Endothelial cell (in vitro differentiated cells): ENCODE measurements at regions not wholly inside any gene's neighbourhood (a gene's known extent, or its start where the extent isn't known, plus 50 kb on each side); places are given as distances from the start of the nearest gene placed in this dataset.
"Not testable (repeated sequence)": the region's sequence is repeated elsewhere in the genome, so short reads cannot be mapped to it uniquely, and the experiment has no call there.

Source experiments
- DNase-seq: peaks from one replicate; pipeline ENCODE4 v3.0.0; 2021; ENCODE audit warnings: low spot score
- H3K27ac Mint-ChIP-seq: one replicate; pipeline ENCODE4 v1.8.0; 2021; ENCODE audit warnings: mixed read lengths, inconsistent platforms; ENCODE audit not compliant: unreplicated experiment
- H3K27me3 Mint-ChIP-seq: one replicate; pipeline ENCODE4 v1.8.0; 2021; ENCODE audit warnings: mild to moderate bottlenecking, moderate library complexity, mixed read lengths, inconsistent platforms; ENCODE audit not compliant: unreplicated experiment
- H3K36me3 Mint-ChIP-seq: one replicate; pipeline ENCODE4 v1.8.0; 2021; ENCODE audit warnings: mild to moderate bottlenecking, low read depth, mixed read lengths, inconsistent platforms; ENCODE audit not compliant: unreplicated experiment
- H3K4me1 Mint-ChIP-seq: one replicate; pipeline ENCODE4 v1.8.0; 2021; ENCODE audit warnings: mild to moderate bottlenecking, mixed read lengths, inconsistent platforms; ENCODE audit not compliant: unreplicated experiment
- H3K4me3 Mint-ChIP-seq: one replicate; pipeline ENCODE4 v1.8.0; 2021; ENCODE audit warnings: mild to moderate bottlenecking, mixed read lengths, inconsistent platforms; ENCODE audit not compliant: unreplicated experiment
- H3K9me3 Mint-ChIP-seq: one replicate; pipeline ENCODE4 v1.8.0; 2021; ENCODE audit warnings: mixed read lengths, inconsistent platforms; ENCODE audit not compliant: unreplicated experiment
- CTCF ChIP-seq: fragments of 200-600 bp; sonication (generic); IDR thresholded peaks from one replicate; pipeline ENCODE4 v1.5.0; 2021; ENCODE audit warnings: antibody characterized with exemption; ENCODE audit not compliant: unreplicated experiment

DNA sequence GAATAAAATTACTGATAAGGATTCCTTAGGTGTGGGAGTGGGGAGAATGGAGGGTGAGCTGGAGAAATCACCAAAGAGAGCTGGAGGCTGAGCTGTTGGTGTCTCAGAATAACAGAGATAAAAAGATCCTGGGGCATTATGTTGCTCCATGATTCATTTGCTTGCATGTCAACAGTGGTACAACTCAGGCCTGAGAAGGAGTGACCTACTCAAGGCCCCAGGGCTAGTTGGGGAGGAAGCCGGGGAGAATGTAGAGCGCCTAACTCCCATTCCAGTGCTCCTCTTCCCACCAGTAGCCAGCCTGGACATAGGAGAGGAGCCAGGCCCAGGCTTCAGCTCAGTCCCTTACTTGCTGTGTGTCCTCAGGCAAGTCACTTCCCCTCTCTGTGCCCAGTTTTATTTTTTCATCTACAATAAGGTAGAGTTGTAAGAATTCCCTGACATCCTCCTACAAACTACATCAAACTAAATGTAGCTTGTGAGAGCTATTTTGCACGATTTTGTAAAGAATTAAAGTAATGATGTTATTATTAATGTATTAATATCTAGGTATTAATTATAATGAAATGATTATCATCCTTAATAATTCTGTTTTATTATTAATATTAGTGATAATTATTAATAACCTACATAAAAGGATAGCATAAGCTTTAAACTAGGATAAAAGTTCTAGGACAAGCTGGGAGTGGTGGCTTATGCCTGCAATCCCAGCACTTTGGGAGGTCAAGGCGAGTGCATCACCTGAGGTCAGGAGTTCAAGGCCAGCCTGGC is 250.9 kb upstream of the SULF2 start:
- no peak for TF ChIP-seq CTCF
- peaks cover 4% of the 10 kb centered on the region for H3K9me3 Mint-ChIP-seq
- no peak overlapping the region for H3K27ac Mint-ChIP-seq
- peaks cover 2% of the 10 kb centered on the region for H3K27me3 Mint-ChIP-seq
- no peaks in the 10 kb centered on the region for H3K36me3 Mint-ChIP-seq
- DNase-seq, result no peak
- H3K4me1 Mint-ChIP-seq, result no peaks in the 10 kb centered on the region
- H3K4me3 Mint-ChIP-seq, result no peak overlapping the region

GRCh38 chr20:48034751-48035150 is 249.5 kb upstream of the SULF2 start:
- Mint-ChIP-seq H3K27ac (no peak overlapping the region), H3K27me3 (peaks cover 2% of the 10 kb centered on the region), H3K36me3 (no peaks in the 10 kb centered on the region), H3K4me3 (no peak overlapping the region), H3K9me3 (peaks cover 4% of the 10 kb centered on the region), H3K4me1 (no peaks in the 10 kb centered on the region)
- DNase-seq, result no peak
- no peak for TF ChIP-seq CTCF

DNA sequence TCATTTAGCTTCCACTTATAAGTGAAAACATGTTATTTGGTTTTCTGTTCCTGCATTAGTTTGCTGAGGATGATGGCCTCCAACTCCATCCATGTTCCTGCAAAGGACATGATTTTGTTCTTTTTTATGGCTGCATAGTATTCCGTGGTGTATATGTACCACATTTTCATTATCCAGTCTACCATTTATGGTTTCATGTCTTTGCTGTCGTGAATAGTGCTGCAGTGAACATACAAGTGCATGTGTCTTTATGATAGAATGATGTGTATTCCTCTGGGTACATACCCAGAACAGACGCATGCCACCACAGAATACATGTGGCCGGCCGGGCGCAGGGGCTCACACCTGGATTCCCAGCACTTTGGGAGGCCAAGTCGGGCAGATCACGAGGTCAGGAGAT is 247.7 kb upstream of the SULF2 start:
- not testable (repeated sequence) for H3K4me1 Mint-ChIP-seq, DNase-seq, H3K27me3 Mint-ChIP-seq, H3K36me3 Mint-ChIP-seq, H3K27ac Mint-ChIP-seq, H3K4me3 Mint-ChIP-seq, H3K9me3 Mint-ChIP-seq

GRCh38 chr20:48031122-48031521 is 245.8 kb upstream of the SULF2 start:
- Mint-ChIP-seq H3K27ac (no peak overlapping the region), H3K4me1 (no peaks in the 10 kb centered on the region), H3K27me3 (peaks cover 2% of the 10 kb centered on the region), H3K9me3 (no peaks in the 10 kb centered on the region), H3K4me3 (no peak overlapping the region), H3K36me3 (no peaks in the 10 kb centered on the region)
- DNase-seq, result no peak
- TF ChIP-seq CTCF, result no peak

DNA sequence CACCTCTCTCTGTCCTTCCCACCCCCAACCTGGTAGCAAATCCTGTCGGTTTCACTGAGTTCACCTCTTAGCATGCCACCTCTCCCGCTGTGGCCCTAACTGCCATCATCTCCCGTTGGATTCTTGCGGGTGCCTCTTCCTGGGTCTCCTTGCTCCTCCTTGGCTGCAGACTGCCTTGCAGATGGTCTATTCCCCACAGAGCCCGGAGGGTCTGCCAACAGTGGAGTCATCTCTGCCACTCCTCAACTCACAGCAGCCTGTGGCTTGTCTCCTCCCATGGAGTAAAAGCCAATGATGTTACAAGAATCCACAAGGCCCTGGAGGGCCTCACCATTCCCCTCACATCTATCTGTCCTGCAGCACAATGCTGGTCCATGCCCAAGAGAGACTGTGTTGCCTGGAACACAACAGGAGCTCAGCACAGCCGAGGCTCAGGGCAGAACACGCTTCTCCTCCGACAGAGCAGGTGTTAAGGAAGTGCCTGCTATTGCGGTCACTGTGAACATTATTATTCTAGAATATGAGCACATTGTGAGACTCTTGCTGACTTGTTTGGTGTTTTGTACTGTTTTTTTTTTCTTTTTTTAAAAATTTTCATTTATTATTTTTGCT is 241.8 kb upstream of the SULF2 start:
- Mint-ChIP-seq H3K9me3 (no peaks in the 10 kb centered on the region), H3K27me3 (no peaks in the 10 kb centered on the region), H3K4me3 (no peak overlapping the region), H3K27ac (no peak overlapping the region), H3K36me3 (no peaks in the 10 kb centered on the region), H3K4me1 (no peaks in the 10 kb centered on the region)
- TF ChIP-seq CTCF, result no peak
- no peak for DNase-seq
